B cell (primary cell): ENCODE measurements at regions not wholly inside any gene's neighbourhood (a gene's known extent, or its start where the extent isn't known, plus 50 kb on each side); places are given as distances from the start of the nearest gene placed in this dataset.

ENCODE experiments used
- ATAC-seq: fragments of 200-7000 bp; cut with Tn5 transposase; one replicate; pipeline ENCODE4 v1.10.0; 2021; ENCODE audit warnings: low read depth, mild to moderate bottlenecking, moderate number of reproducible peaks, moderate library complexity
- CTCF ChIA-PET: fragments of 350-600 bp; sonication (Branson Sonifier 250); formaldehyde crosslinking; loops from one replicate; lab custom pipeline; 2021; ENCODE audit warnings: antibody characterized with exemption, inconsistent platforms; lab: Charles Lee
- POLR2A ChIA-PET: fragments of 350-600 bp; sonication (Branson Sonifier 250); formaldehyde crosslinking; loops from one replicate; lab custom pipeline; 2021; ENCODE audit warnings: antibody characterized with exemption; lab: Charles Lee
- DNase-seq: peaks from one replicate; pipeline ENCODE4 v3.0.0; 2013
- H2AFZ ChIP-seq: 2 replicates; pipeline ENCODE4 v1.6.1; 2012; ENCODE audit warnings: mild to moderate bottlenecking, low read depth, low read length; ENCODE audit not compliant: insufficient read depth, poor library complexity, severe bottlenecking
- H3K27ac ChIP-seq, 2 donors: 1 replicate in 1 of 2; 2 replicates in 1 of 2; pipeline ENCODE4 v1.5.1; 2012 to 2013; ENCODE audit warnings: low read length in 2 of 2, mild to moderate bottlenecking in 2 of 2, moderate library complexity in 1 of 2
- H3K27me3 ChIP-seq, 4 experiments: fragments of 200-600 bp in 1 of 4; sonication (generic) in 1 of 4; replicated peaks in 1 of 4; 1 replicate in 2 of 4; 2 replicates in 2 of 4; pipeline versions ENCODE4 v1.6.1 to v1.7.0; 2013 to 2016; ENCODE audit warnings: low read length in 3 of 4, mild to moderate bottlenecking in 2 of 4, mixed read lengths in 1 of 4, moderate library complexity in 1 of 4; ENCODE audit not compliant: insufficient read depth in 4 of 4, control insufficient read depth in 3 of 4; ENCODE audit errors: control extremely low read depth in 1 of 4
- H3K36me3 ChIP-seq, 2 experiments: replicated peaks in 1 of 2; 1 replicate in 1 of 2; 2 replicates in 1 of 2; pipeline versions ENCODE4 v1.6.1 to v1.7.1; 2013; ENCODE audit warnings: low read length in 1 of 2; ENCODE audit not compliant: insufficient read depth in 2 of 2, control insufficient read depth in 1 of 2; ENCODE audit errors: control extremely low read depth in 1 of 2, extremely low read depth in 1 of 2
- H3K4me1 ChIP-seq, 2 donors: fragments of 200-600 bp in 1 of 2; sonication (generic) in 1 of 2; 1 replicate in 1 of 2; 2 replicates in 1 of 2; pipeline versions ENCODE4 v1.5.1 to v1.6.1; 2013 to 2017; ENCODE audit warnings: low read length in 2 of 2; ENCODE audit not compliant: control insufficient read depth in 2 of 2, insufficient read depth in 2 of 2
- H3K4me2 ChIP-seq: replicated peaks from 2 replicates; pipeline ENCODE3; 2012; ENCODE audit warnings: mild to moderate bottlenecking, low read depth, low read length; ENCODE audit not compliant: poor library complexity, severe bottlenecking
- H3K4me3 ChIP-seq, 5 experiments: fragments of 200-600 bp in 1 of 5; sonication (generic) in 1 of 5; 1 replicate in 3 of 5; 2 replicates in 2 of 5; pipeline versions ENCODE4 v1.5.1 to v1.7.0; 2011 to 2016; ENCODE audit warnings: low read length in 4 of 5, mild to moderate bottlenecking in 4 of 5, low read depth in 2 of 5, control low read depth in 1 of 5, moderate library complexity in 1 of 5; ENCODE audit not compliant: insufficient read depth in 1 of 5; ENCODE audit errors: control extremely low read depth in 1 of 5, extremely low read depth in 1 of 5
- H3K79me2 ChIP-seq: fragments of 200-600 bp; sonication (generic); one replicate; pipeline ENCODE4 v1.6.0; 2016; ENCODE audit warnings: low read length; ENCODE audit not compliant: control insufficient read depth, insufficient read depth
- H3K9ac ChIP-seq: fragments of 200-600 bp; sonication (generic); 2 replicates; pipeline ENCODE4 v1.6.1; 2017; ENCODE audit warnings: mild to moderate bottlenecking, low read length, moderate library complexity
- H3K9me3 ChIP-seq, 3 donors: one replicate each; pipeline versions ENCODE4 v1.6.1 to v1.7.1; 2013; ENCODE audit warnings: low read length in 2 of 3; ENCODE audit not compliant: control insufficient read depth in 2 of 3, insufficient read depth in 1 of 3; ENCODE audit errors: control extremely low read depth in 1 of 3
- H4K20me1 ChIP-seq: 2 replicates; pipeline ENCODE4 v1.6.0; 2012; ENCODE audit warnings: mild to moderate bottlenecking, low read length; ENCODE audit not compliant: insufficient read depth, control insufficient read depth, poor library complexity, severe bottlenecking
- H3K27ac Mint-ChIP-seq: one replicate; pipeline ENCODE4 v1.8.0; 2021; ENCODE audit warnings: mixed read lengths
- H3K27me3 Mint-ChIP-seq: one replicate; pipeline ENCODE4 v1.8.0; 2021; ENCODE audit warnings: mixed read lengths
- H3K4me1 Mint-ChIP-seq: one replicate; pipeline ENCODE4 v1.8.0; 2021; ENCODE audit warnings: mixed read lengths
- H3K4me3 Mint-ChIP-seq: one replicate; pipeline ENCODE4 v1.8.0; 2021; ENCODE audit warnings: mixed read lengths
- H3K9me3 Mint-ChIP-seq: one replicate; pipeline ENCODE4 v1.8.0; 2022; ENCODE audit warnings: mixed read lengths; ENCODE audit not compliant: insufficient read depth
- CTCF ChIP-seq: fragments of 200-600 bp; IDR thresholded peaks from one replicate; pipeline ENCODE4 v1.8.0; 2022; ENCODE audit warnings: antibody characterized with exemption, mild to moderate bottlenecking
- EZH2 ChIP-seq: IDR thresholded peaks from 2 replicates; pipeline ENCODE4 v1.6.1; 2012; ENCODE audit warnings: borderline replicate concordance, low read depth, mild to moderate bottlenecking, moderate library complexity, low read length; ENCODE audit not compliant: insufficient read depth, poor library complexity, severe bottlenecking
- WGBS: methylation state at CpG from one replicate; pipeline ENCODE4 v1.1.5; 2013; ENCODE audit warnings: missing lambda C conversion rate; ENCODE audit not compliant: insufficient coverage; 5-methylcytosine and 5-hydroxymethylcytosine counted together
- intact Hi-C: fragments of 100-400 bp; cut with micrococcal nuclease; formaldehyde crosslinking; loops from one replicate; pipeline ENCODE4 v1.10.0; 2022

GRCh38 chr11:116431842-116432241 lies 340.9 kb downstream of the BUD13 start:
- no peak overlapping the region for H2AFZ ChIP-seq
- H3K79me2 ChIP-seq, result no peaks in the 10 kb centered on the region
- peaks cover 0 to 17% (median 0%) of the 10 kb centered on the region in 3 donors for H3K9me3 ChIP-seq
- ATAC-seq, result no peak
- Mint-ChIP-seq H3K27me3 (peaks cover 6% of the 10 kb centered on the region), H3K4me3 (no peak overlapping the region), H3K4me1 (no peaks in the 10 kb centered on the region), H3K27ac (no peak overlapping the region), H3K9me3 (no peaks in the 10 kb centered on the region)
- H3K4me1 ChIP-seq, result no peaks in the 10 kb centered on the region
- POLR2A ChIA-PET, result no interaction called here
- intact Hi-C loops, result no loop called here
- CTCF ChIA-PET, result no interaction called here
- no peak for DNase-seq
- WGBS, result no CpG with 5 or more reads among the region's 1 CpG
- no peaks in the 10 kb centered on the region for H4K20me1 ChIP-seq
- no peak overlapping the region for H3K9ac ChIP-seq
- H3K4me2 ChIP-seq, result no peak overlapping the region
- no peak overlapping the region for H3K27ac ChIP-seq
- peaks cover 0 to 3% (median 0%) of the 10 kb centered on the region in 4 experiments for H3K27me3 ChIP-seq
- H3K36me3 ChIP-seq, result no peaks in the 10 kb centered on the region
- H3K4me3 ChIP-seq, result no peak overlapping the region
- TF ChIP-seq EZH2 (no peak), CTCF (no peak)

GRCh38 chr11:116428638-116428975 lies 344.2 kb downstream of the BUD13 start:
- H3K9me3 Mint-ChIP-seq, result no peaks in the 10 kb centered on the region
- no peak overlapping the region for H3K9ac ChIP-seq
- no peak overlapping the region for H3K4me3 Mint-ChIP-seq
- H3K36me3 ChIP-seq, result no peaks in the 10 kb centered on the region
- TF ChIP-seq EZH2 (no peak), CTCF (no peak)
- H3K27me3 ChIP-seq, result no peaks in the 10 kb centered on the region
- CTCF ChIA-PET, result no interaction called here
- WGBS, result 83% methylated on average over 5 of the region's 6 CpGs
- no peak overlapping the region for H2AFZ ChIP-seq
- ATAC-seq (no peak), DNase-seq (no peak)
- no peak overlapping the region for H3K4me2 ChIP-seq
- H3K27me3 Mint-ChIP-seq, result peaks cover 13% of the 10 kb centered on the region
- no peaks in the 10 kb centered on the region for H4K20me1 ChIP-seq
- no peaks in the 10 kb centered on the region for H3K79me2 ChIP-seq
- H3K4me3 ChIP-seq, result no peak overlapping the region
- no peaks in the 10 kb centered on the region for H3K4me1 ChIP-seq
- POLR2A ChIA-PET, result no interaction called here
- no peak overlapping the region for H3K27ac Mint-ChIP-seq
- no peak overlapping the region for H3K27ac ChIP-seq
- no peaks in the 10 kb centered on the region for H3K4me1 Mint-ChIP-seq
- H3K9me3 ChIP-seq, result peaks cover 0 to 19% (median 0%) of the 10 kb centered on the region in 3 donors
- intact Hi-C loops, result no loop called here
